H9 (cell line): ENCODE measurements at regions not wholly inside any gene's neighbourhood (a gene's known extent, or its start where the extent isn't known, plus 50 kb on each side); places are given as distances from the start of the nearest gene placed in this dataset.

Experiments used
- DNase-seq: peaks from one replicate; pipeline ENCODE4 v3.0.0-alpha.2; 2017
- H2AFZ ChIP-seq: one replicate; pipeline ENCODE4 v1.6.1; 2013; ENCODE audit warnings: mild to moderate bottlenecking, low read length, control low read depth, moderate library complexity
- H2AK5ac ChIP-seq: 2 replicates; pipeline ENCODE4 v1.6.1; 2013; ENCODE audit warnings: low read length, control low read depth, mixed read lengths; ENCODE audit not compliant: insufficient read length
- H2BK120ac ChIP-seq: one replicate; pipeline ENCODE4 v1.6.1; 2013; ENCODE audit warnings: low read depth, mild to moderate bottlenecking, low read length, control low read depth, inconsistent platforms; ENCODE audit not compliant: poor library complexity, severe bottlenecking
- H2BK12ac ChIP-seq: 2 replicates; pipeline ENCODE4 v1.6.1; 2013; ENCODE audit warnings: low read length, control low read depth, mixed read lengths, low read depth; ENCODE audit not compliant: insufficient read length
- H2BK15ac ChIP-seq: 2 replicates; pipeline ENCODE4 v1.6.1; 2013; ENCODE audit warnings: low read depth, low read length, control low read depth
- H2BK20ac ChIP-seq: one replicate; pipeline ENCODE4 v1.6.1; 2013; ENCODE audit warnings: low read depth, mild to moderate bottlenecking, low read length, control low read depth, inconsistent platforms; ENCODE audit not compliant: poor library complexity, severe bottlenecking
- H2BK5ac ChIP-seq: 2 replicates; pipeline ENCODE4 v1.6.1; 2013; ENCODE audit warnings: low read length, control low read depth, mixed read lengths; ENCODE audit not compliant: insufficient read length
- H3K14ac ChIP-seq: 2 replicates; pipeline ENCODE4 v1.6.1; 2013; ENCODE audit warnings: low read length, control low read depth; ENCODE audit not compliant: insufficient read depth
- H3K18ac ChIP-seq: 2 replicates; pipeline ENCODE4 v1.6.1; 2013; ENCODE audit warnings: low read depth, mild to moderate bottlenecking, mixed read lengths, low read length, control low read depth; ENCODE audit not compliant: insufficient read length
- H3K23ac ChIP-seq: 2 replicates; pipeline ENCODE4 v1.6.1; 2013; ENCODE audit warnings: low read length, control low read depth, mixed read lengths, low read depth; ENCODE audit not compliant: insufficient read length
- H3K23me2 ChIP-seq: 2 replicates; pipeline ENCODE4 v1.6.1; 2013; ENCODE audit warnings: low read depth, mild to moderate bottlenecking, mixed read lengths, low read length, control low read depth; ENCODE audit not compliant: insufficient read length, poor library complexity, severe bottlenecking
- H3K27ac ChIP-seq: 2 replicates; pipeline ENCODE4 v1.5.1; 2013; ENCODE audit warnings: low read length, control low read depth, mixed read lengths, low read depth; ENCODE audit not compliant: insufficient read length
- H3K27me3 ChIP-seq: 2 replicates; pipeline ENCODE4 v1.6.1; 2013; ENCODE audit warnings: low read length, control low read depth, inconsistent platforms; ENCODE audit not compliant: insufficient read depth
- H3K4ac ChIP-seq: 2 replicates; pipeline ENCODE4 v1.6.1; 2013; ENCODE audit warnings: low read depth, mild to moderate bottlenecking, control low read depth, inconsistent platforms, low read length, moderate library complexity
- H3K4me1 ChIP-seq: 2 replicates; pipeline ENCODE4 v1.6.1; 2013; ENCODE audit warnings: low read length, control low read depth, inconsistent platforms; ENCODE audit not compliant: insufficient read depth
- H3K4me2 ChIP-seq: 2 replicates; pipeline ENCODE4 v1.6.1; 2013; ENCODE audit warnings: low read length, control low read depth, mixed read lengths; ENCODE audit not compliant: insufficient read length, insufficient read depth
- H3K56ac ChIP-seq: 2 replicates; pipeline ENCODE4 v1.6.1; 2013; ENCODE audit warnings: low read depth, mild to moderate bottlenecking, mixed read lengths, low read length, control low read depth; ENCODE audit not compliant: insufficient read length
- H3K79me1 ChIP-seq: 2 replicates; pipeline ENCODE4 v1.6.1; 2013; ENCODE audit warnings: low read depth, mild to moderate bottlenecking, moderate library complexity, low read length, control low read depth, inconsistent platforms; ENCODE audit not compliant: insufficient read depth, poor library complexity, severe bottlenecking
- H3K79me2 ChIP-seq: 2 replicates; pipeline ENCODE4 v1.6.1; 2013; ENCODE audit warnings: low read length, control low read depth, inconsistent platforms; ENCODE audit not compliant: insufficient read depth
- H3K9ac ChIP-seq: 2 replicates; pipeline ENCODE4 v1.6.1; 2013; ENCODE audit warnings: low read length, control low read depth, mixed read lengths; ENCODE audit not compliant: insufficient read length; ENCODE audit errors: extremely low read depth
- H3K9me3 ChIP-seq: one replicate; pipeline ENCODE4 v1.6.1; 2013; ENCODE audit warnings: low read depth, low read length, inconsistent platforms; ENCODE audit not compliant: control insufficient read depth
- H3T11ph ChIP-seq: one replicate; pipeline ENCODE4 v1.6.1; 2013; ENCODE audit warnings: mild to moderate bottlenecking, low read length, control low read depth, inconsistent platforms
- H4K20me1 ChIP-seq: one replicate; pipeline ENCODE4 v1.6.1; 2013; ENCODE audit not compliant: control insufficient read depth, insufficient read length, insufficient read depth
- H4K5ac ChIP-seq: 2 replicates; pipeline ENCODE4 v1.6.1; 2013; ENCODE audit warnings: low read depth, mild to moderate bottlenecking, mixed read lengths, low read length, control low read depth; ENCODE audit not compliant: insufficient read length
- H4K8ac ChIP-seq: replicated peaks from 2 replicates; pipeline ENCODE4 v1.6.1; 2013; ENCODE audit warnings: low read length, control low read depth, mixed read lengths, low read depth; ENCODE audit not compliant: insufficient read length
- H4K91ac ChIP-seq: 2 replicates; pipeline ENCODE4 v1.6.1; 2013; ENCODE audit warnings: low read depth, mild to moderate bottlenecking, moderate library complexity, mixed read lengths, low read length, control low read depth; ENCODE audit not compliant: insufficient read length
- H3K27ac Mint-ChIP-seq, 3 experiments: 2 replicates in 2 of 3; 3 replicates in 1 of 3; pipeline ENCODE4 v1.8.0; 2020 to 2021; ENCODE audit warnings: mixed read lengths in 3 of 3, mild to moderate bottlenecking in 1 of 3, moderate library complexity in 1 of 3
- H3K27me3 Mint-ChIP-seq: 2 replicates; pipeline ENCODE4 v1.8.0; 2021; ENCODE audit warnings: low read depth, mild to moderate bottlenecking, moderate library complexity, mixed read lengths
- H3K36me3 Mint-ChIP-seq, 3 experiments: 2 replicates in 2 of 3; 3 replicates in 1 of 3; pipeline ENCODE4 v1.8.0; 2020 to 2021; ENCODE audit warnings: low read depth in 3 of 3, mixed read lengths in 3 of 3; ENCODE audit not compliant: insufficient read depth in 1 of 3
- H3K4me1 Mint-ChIP-seq, 2 experiments: 2 replicates each; pipeline ENCODE4 v1.8.0; 2020; ENCODE audit warnings: mixed read lengths in 2 of 2
- H3K4me3 Mint-ChIP-seq, 2 experiments: 2 replicates in 1 of 2; 3 replicates in 1 of 2; pipeline ENCODE4 v1.8.0; 2020 to 2021; ENCODE audit warnings: mild to moderate bottlenecking in 2 of 2, mixed read lengths in 2 of 2, moderate library complexity in 1 of 2
- H3K9me3 Mint-ChIP-seq, 2 experiments: 2 replicates in 1 of 2; 3 replicates in 1 of 2; pipeline ENCODE4 v1.8.0; 2020; ENCODE audit warnings: mild to moderate bottlenecking in 2 of 2, mixed read lengths in 2 of 2, moderate library complexity in 1 of 2
- WGBS: extraction: QIAGEN DNeasy Blood & Tissue Kit; methylation state at CpG from one replicate; pipeline ENCODE4 v1.1.7; 2013; ENCODE audit warnings: missing lambda C conversion rate, low lambda C conversion rate, mixed read lengths; ENCODE audit not compliant: insufficient read length; ENCODE audit errors: extremely low coverage; 5-methylcytosine and 5-hydroxymethylcytosine counted together
- TF ChIP-seq, protein P1 (sequence below): fragments of 200-600 bp; sonication (generic); conservative IDR thresholded peaks from 3 replicates; pipeline ENCODE4 v1.8.0; 2021; ENCODE audit warnings: antibody characterized with exemption, mild to moderate bottlenecking

DNA sequence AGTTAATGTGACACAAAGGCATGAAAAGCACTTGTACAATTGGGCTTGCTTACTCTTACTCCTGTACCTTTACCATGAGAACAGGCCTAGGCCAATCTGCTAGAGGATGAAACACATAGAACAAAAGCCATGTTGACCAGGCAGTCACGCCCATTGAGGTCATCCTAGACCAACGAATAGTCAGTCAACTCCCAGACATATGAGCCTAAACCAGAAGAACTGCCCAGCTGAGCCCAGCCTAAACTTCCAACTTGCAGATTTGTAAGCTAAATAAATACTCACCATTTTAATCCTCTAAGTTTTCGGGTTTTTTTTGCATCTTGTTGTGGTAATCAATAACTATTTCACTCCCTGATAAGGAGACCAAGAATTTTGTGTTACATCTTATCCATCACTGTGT, 164.8 kb upstream of the ADRA1B start:
- no peak overlapping the region for H3K56ac ChIP-seq
- H3K79me1 ChIP-seq, result no peaks in the 10 kb centered on the region
- no peak overlapping the region for H3K4ac ChIP-seq
- no peak overlapping the region for H4K91ac ChIP-seq
- H3K36me3 Mint-ChIP-seq, result no peaks in the 10 kb centered on the region; a peak in 1 of 7 replicates
- no peak overlapping the region for H3K4me2 ChIP-seq
- no peak for DNase-seq
- H2BK120ac ChIP-seq, result no peak overlapping the region
- peaks cover 5 to 6% of the 10 kb centered on the region in 2 experiments; a peak in 3 of 4 replicates for H3K4me1 Mint-ChIP-seq
- H4K20me1 ChIP-seq, result no peaks in the 10 kb centered on the region
- no peak overlapping the region for H3K14ac ChIP-seq
- no peak overlapping the region for H2BK20ac ChIP-seq
- H3T11ph ChIP-seq, result no peak overlapping the region
- no peak overlapping the region for H3K27ac ChIP-seq
- no peak overlapping the region for H3K18ac ChIP-seq
- no peaks in the 10 kb centered on the region for H3K4me1 ChIP-seq
- H2AFZ ChIP-seq, result no peak overlapping the region
- no peaks in the 10 kb centered on the region; the same call in 1 of the 2 replicates for H3K27me3 ChIP-seq
- no peak overlapping the region for H4K8ac ChIP-seq
- no CpG with 5 or more reads among the region's 3 CpGs for WGBS
- H2BK15ac ChIP-seq, result no peak overlapping the region
- H4K5ac ChIP-seq, result no peak overlapping the region
- H3K27me3 Mint-ChIP-seq, result peaks cover 2% of the 10 kb centered on the region; the same call in 1 of the 2 replicates
- H2BK12ac ChIP-seq, result no peak overlapping the region
- no peak overlapping the region for H2BK5ac ChIP-seq
- no peak overlapping the region for H3K23ac ChIP-seq
- H3K27ac Mint-ChIP-seq, result no peak overlapping the region
- no peaks in the 10 kb centered on the region for H3K23me2 ChIP-seq
- no peak overlapping the region for H3K9ac ChIP-seq
- H3K4me3 Mint-ChIP-seq, result no peak overlapping the region
- H2AK5ac ChIP-seq, result no peak overlapping the region
- H3K9me3 ChIP-seq, result no peaks in the 10 kb centered on the region
- peaks cover 5 to 6% of the 10 kb centered on the region in 2 experiments; a peak in 2 of 5 replicates for H3K9me3 Mint-ChIP-seq
- TF ChIP-seq, protein P1, sequence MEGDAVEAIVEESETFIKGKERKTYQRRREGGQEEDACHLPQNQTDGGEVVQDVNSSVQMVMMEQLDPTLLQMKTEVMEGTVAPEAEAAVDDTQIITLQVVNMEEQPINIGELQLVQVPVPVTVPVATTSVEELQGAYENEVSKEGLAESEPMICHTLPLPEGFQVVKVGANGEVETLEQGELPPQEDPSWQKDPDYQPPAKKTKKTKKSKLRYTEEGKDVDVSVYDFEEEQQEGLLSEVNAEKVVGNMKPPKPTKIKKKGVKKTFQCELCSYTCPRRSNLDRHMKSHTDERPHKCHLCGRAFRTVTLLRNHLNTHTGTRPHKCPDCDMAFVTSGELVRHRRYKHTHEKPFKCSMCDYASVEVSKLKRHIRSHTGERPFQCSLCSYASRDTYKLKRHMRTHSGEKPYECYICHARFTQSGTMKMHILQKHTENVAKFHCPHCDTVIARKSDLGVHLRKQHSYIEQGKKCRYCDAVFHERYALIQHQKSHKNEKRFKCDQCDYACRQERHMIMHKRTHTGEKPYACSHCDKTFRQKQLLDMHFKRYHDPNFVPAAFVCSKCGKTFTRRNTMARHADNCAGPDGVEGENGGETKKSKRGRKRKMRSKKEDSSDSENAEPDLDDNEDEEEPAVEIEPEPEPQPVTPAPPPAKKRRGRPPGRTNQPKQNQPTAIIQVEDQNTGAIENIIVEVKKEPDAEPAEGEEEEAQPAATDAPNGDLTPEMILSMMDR, result no peak
- H3K79me2 ChIP-seq, result no peaks in the 10 kb centered on the region
